K562 (cell line): ENCODE measurements at regions not wholly inside any gene's neighbourhood (a gene's known extent, or its start where the extent isn't known, plus 50 kb on each side); places are given as distances from the start of the nearest gene placed in this dataset.

Experiments used
- FOXK2 ChIP-seq, 2 experiments: fragments of 450-650 bp; IDR thresholded peaks in 1 of 2; conservative IDR thresholded peaks in 1 of 2; 2 replicates each; pipeline ENCODE4 v1.6.1; 2016; ENCODE audit warnings: low read depth in 2 of 2, mild to moderate bottlenecking in 1 of 2
- KLF1 ChIP-seq: fragments of 450-650 bp; IDR thresholded peaks from 2 replicates; pipeline ENCODE4 v1.6.1; 2016; ENCODE audit warnings: missing genetic modification characterization, missing compliant biosample characterization
- KLF13 ChIP-seq: fragments of 450-650 bp; IDR thresholded peaks from 2 replicates; pipeline ENCODE4 v1.6.1; 2016; ENCODE audit warnings: missing genetic modification characterization, low read depth, mild to moderate bottlenecking, missing compliant biosample characterization, moderate library complexity, borderline replicate concordance
- NCOR1 ChIP-seq: fragments of 450-650 bp; IDR thresholded peaks from 2 replicates; pipeline ENCODE4 v1.6.1; 2016; ENCODE audit warnings: mild to moderate bottlenecking, moderate library complexity
- NFE2 ChIP-seq: IDR thresholded peaks from 2 replicates; pipeline ENCODE4 v1.6.1; 2014; ENCODE audit warnings: antibody characterized with exemption, low read depth
- NFRKB ChIP-seq: fragments of 450-650 bp; IDR thresholded peaks from 2 replicates; pipeline ENCODE4 v1.6.1; 2016; ENCODE audit warnings: low read depth
- POLR2AphosphoS2 ChIP-seq: IDR thresholded peaks from 2 replicates; pipeline ENCODE4 v1.6.1; 2012; ENCODE audit warnings: low read length, improper control_type of control experiment
- ZNF124 ChIP-seq: sonication (generic); formaldehyde crosslinking; IDR thresholded peaks from 2 replicates; pipeline ENCODE4 v1.8.1; 2022; ENCODE audit warnings: missing genetic modification reagents
- ZNF282 ChIP-seq: sonication (generic); formaldehyde crosslinking; IDR thresholded peaks from 2 replicates; pipeline ENCODE4 v1.8.1; 2023; ENCODE audit warnings: missing genetic modification reagents
- ZNF3 ChIP-seq: fragments of 250-450 bp; sonication (Bioruptor Pico); IDR thresholded peaks from 2 replicates; pipeline ENCODE4 v1.5.0; 2021; ENCODE audit warnings: mild to moderate bottlenecking, moderate library complexity
- ZNF511 ChIP-seq: sonication (generic); formaldehyde crosslinking; IDR thresholded peaks from 2 replicates; pipeline ENCODE4 v1.8.0; 2022; ENCODE audit warnings: mild to moderate bottlenecking, missing genetic modification reagents
- ZNF639 ChIP-seq, 2 experiments: fragments of 200-800 bp in 1 of 2; sonication (Bioruptor generic) in 1 of 2; sonication (generic) in 1 of 2; formaldehyde crosslinking in 1 of 2; IDR thresholded peaks in 1 of 2; conservative IDR thresholded peaks in 1 of 2; 2 replicates each; pipeline versions ENCODE4 v1.5.0 to v1.6.1; 2016 to 2020; ENCODE audit warnings: missing compliant biosample characterization in 1 of 2, missing genetic modification characterization in 1 of 2, missing genetic modification reagents in 1 of 2
- ZNF695 ChIP-seq: fragments of 450-650 bp; formaldehyde crosslinking; IDR thresholded peaks from 2 replicates; pipeline ENCODE4 v1.4.0; 2020; ENCODE audit warnings: mild to moderate bottlenecking, moderate library complexity
- TF ChIP-seq, protein P1 (sequence below): fragments of 450-650 bp; conservative IDR thresholded peaks from 2 replicates; pipeline ENCODE4 v1.6.1; 2016; ENCODE audit warnings: missing genetic modification characterization, low read depth, mild to moderate bottlenecking, control low read depth, missing compliant biosample characterization
- TF ChIP-seq, protein P2 (sequence below): sonication (generic); formaldehyde crosslinking; IDR thresholded peaks from 2 replicates; pipeline ENCODE4 v1.8.0; 2022; ENCODE audit warnings: mild to moderate bottlenecking, missing genetic modification reagents
- TF ChIP-seq, protein P3 (sequence below): sonication (generic); formaldehyde crosslinking; IDR thresholded peaks from 2 replicates; pipeline ENCODE4 v1.8.0; 2023; ENCODE audit warnings: missing genetic modification reagents, mild to moderate bottlenecking, borderline replicate concordance

DNA sequence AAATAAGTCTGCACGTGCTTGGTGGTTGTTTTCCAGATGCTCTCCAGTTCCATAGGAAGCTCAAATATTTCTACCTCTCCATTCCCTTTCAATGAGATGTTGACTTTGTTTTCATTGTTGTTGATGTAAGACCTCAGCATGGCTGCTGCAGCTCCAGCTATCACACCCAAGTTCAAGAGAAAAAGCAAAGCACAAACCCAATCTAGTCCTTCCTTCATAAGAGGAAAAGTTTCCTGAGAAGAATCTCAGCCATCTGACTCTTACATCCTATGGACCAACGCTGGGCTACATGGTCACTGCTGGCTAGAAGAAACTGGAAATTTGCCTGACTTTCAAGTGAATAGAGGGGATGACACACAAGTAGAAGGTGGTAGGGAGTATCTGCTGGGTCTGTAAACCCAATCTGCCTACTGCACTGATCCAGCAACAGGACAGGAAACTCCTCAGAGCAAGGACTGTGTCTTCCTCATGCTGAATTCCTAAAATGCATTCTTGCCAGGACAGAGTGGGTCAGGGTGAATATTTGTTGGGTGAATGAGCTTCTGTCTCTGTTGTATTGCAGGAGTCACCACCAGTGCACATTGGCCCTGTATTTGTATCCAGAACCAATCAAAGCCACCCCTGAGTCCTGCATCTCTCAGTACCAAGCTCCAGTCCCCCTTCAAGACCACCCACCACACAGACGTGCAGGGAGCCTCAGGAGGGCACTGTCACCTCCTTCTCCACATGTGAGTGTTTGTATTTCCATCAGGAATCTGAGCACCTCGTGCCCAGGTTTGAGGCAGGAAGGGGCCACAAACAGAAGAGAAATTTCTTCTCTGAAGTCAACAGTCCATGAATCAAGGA, 118.0 kb upstream of the IGLL5 start (continued):
- TF ChIP-seq, protein P1, sequence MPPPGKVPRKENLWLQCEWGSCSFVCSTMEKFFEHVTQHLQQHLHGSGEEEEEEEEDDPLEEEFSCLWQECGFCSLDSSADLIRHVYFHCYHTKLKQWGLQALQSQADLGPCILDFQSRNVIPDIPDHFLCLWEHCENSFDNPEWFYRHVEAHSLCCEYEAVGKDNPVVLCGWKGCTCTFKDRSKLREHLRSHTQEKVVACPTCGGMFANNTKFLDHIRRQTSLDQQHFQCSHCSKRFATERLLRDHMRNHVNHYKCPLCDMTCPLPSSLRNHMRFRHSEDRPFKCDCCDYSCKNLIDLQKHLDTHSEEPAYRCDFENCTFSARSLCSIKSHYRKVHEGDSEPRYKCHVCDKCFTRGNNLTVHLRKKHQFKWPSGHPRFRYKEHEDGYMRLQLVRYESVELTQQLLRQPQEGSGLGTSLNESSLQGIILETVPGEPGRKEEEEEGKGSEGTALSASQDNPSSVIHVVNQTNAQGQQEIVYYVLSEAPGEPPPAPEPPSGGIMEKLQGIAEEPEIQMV (tag): no peak
- no peak for TF ChIP-seq NFE2
- TF ChIP-seq KLF13 (tag): no peak
- TF ChIP-seq FOXK2 (conservative IDR thresholded peaks at IDR 0.05 in 1 of 2, IDR thresholded peaks at IDR 0.05 in 1 of 2; ENCODE audit: low read depth in 2 of 2): no peak
- peak; percentile 59; the same call in 1 of the 2 replicates for TF ChIP-seq ZNF124 (CRISPR knock-in tag)
- TF ChIP-seq NCOR1: no peak
- no peak for TF ChIP-seq NFRKB
- TF ChIP-seq ZNF511 (CRISPR knock-in tag): no peak
- TF ChIP-seq ZNF639 (CRISPR knock-in tag; conservative IDR thresholded peaks at IDR 0.05 in 1 of 2, IDR thresholded peaks at IDR 0.05 in 1 of 2): peak in 1 of 2 experiments; percentile 81; a peak in 1 of 4 replicates
- TF ChIP-seq, protein P2, sequence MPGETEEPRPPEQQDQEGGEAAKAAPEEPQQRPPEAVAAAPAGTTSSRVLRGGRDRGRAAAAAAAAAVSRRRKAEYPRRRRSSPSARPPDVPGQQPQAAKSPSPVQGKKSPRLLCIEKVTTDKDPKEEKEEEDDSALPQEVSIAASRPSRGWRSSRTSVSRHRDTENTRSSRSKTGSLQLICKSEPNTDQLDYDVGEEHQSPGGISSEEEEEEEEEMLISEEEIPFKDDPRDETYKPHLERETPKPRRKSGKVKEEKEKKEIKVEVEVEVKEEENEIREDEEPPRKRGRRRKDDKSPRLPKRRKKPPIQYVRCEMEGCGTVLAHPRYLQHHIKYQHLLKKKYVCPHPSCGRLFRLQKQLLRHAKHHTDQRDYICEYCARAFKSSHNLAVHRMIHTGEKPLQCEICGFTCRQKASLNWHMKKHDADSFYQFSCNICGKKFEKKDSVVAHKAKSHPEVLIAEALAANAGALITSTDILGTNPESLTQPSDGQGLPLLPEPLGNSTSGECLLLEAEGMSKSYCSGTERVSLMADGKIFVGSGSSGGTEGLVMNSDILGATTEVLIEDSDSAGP (CRISPR knock-in tag): no peak
- TF ChIP-seq POLR2AphosphoS2: no peak
- no peak for TF ChIP-seq ZNF695 (CRISPR knock-in tag)
- TF ChIP-seq, protein P3, sequence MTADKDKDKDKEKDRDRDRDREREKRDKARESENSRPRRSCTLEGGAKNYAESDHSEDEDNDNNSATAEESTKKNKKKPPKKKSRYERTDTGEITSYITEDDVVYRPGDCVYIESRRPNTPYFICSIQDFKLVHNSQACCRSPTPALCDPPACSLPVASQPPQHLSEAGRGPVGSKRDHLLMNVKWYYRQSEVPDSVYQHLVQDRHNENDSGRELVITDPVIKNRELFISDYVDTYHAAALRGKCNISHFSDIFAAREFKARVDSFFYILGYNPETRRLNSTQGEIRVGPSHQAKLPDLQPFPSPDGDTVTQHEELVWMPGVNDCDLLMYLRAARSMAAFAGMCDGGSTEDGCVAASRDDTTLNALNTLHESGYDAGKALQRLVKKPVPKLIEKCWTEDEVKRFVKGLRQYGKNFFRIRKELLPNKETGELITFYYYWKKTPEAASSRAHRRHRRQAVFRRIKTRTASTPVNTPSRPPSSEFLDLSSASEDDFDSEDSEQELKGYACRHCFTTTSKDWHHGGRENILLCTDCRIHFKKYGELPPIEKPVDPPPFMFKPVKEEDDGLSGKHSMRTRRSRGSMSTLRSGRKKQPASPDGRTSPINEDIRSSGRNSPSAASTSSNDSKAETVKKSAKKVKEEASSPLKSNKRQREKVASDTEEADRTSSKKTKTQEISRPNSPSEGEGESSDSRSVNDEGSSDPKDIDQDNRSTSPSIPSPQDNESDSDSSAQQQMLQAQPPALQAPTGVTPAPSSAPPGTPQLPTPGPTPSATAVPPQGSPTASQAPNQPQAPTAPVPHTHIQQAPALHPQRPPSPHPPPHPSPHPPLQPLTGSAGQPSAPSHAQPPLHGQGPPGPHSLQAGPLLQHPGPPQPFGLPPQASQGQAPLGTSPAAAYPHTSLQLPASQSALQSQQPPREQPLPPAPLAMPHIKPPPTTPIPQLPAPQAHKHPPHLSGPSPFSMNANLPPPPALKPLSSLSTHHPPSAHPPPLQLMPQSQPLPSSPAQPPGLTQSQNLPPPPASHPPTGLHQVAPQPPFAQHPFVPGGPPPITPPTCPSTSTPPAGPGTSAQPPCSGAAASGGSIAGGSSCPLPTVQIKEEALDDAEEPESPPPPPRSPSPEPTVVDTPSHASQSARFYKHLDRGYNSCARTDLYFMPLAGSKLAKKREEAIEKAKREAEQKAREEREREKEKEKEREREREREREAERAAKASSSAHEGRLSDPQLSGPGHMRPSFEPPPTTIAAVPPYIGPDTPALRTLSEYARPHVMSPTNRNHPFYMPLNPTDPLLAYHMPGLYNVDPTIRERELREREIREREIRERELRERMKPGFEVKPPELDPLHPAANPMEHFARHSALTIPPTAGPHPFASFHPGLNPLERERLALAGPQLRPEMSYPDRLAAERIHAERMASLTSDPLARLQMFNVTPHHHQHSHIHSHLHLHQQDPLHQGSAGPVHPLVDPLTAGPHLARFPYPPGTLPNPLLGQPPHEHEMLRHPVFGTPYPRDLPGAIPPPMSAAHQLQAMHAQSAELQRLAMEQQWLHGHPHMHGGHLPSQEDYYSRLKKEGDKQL: no peak
- peak; percentile 42; the same call in 1 of the 2 replicates for TF ChIP-seq ZNF282
- TF ChIP-seq KLF1 (tag): no peak
- TF ChIP-seq ZNF3 (CRISPR knock-in tag): no peak
